ENCODE measurements at regions not wholly inside any gene's neighbourhood (a gene's known extent, or its start where the extent isn't known, plus 50 kb on each side); places are given as distances from the start of the nearest gene placed in this dataset.

DNA sequence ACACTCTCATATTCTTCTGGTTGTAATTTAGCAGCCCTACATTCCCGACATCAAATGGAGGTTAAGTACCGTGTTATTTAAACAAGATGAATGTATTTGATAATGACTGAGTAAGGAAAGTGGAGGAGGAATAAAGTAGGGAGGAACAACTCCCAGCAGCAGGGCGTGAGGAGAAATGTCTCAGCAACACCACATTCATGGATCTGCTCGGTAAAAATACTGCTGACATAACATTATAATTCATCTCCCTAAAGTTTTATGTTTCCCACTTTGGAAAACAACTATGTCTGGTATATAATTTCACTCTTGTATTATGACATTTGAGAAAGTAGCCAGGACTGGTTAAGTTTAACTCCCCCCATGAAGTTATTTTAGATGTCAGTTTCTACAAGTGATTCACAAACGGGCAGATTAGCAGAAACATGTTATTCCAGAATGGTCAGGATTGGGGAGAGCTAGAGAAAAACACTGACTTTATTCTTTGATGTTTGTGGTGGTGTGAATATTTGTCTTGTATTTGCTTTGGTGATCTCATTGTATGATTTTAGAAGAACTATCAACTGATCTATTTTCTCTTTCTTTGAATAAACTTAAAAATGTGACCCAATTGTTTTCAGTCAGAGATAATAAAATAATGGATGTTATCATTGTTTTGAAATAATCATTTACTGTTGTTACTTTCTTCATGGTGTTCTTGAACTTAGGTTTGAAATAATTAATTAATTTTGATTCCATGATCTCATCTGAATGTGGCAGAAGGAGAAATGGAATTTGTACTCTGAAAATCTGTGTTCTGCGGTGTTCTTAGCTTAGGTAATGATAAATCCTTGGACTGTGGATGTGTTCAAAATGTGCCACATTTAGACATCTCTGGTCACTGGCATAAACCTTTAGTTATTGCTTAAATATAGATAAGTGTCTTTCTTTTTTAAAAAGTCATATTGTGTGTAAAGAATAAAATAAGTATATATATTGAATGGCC is 303.6 kb upstream of the ZNF608 start:
- H3K9me3 Mint-ChIP-seq: no peaks in the 10 kb centered on the region
- no peaks in the 10 kb centered on the region for H3K27me3 Mint-ChIP-seq
- no peak overlapping the region for H3K4me3 Mint-ChIP-seq
- no peak overlapping the region for H3K27ac Mint-ChIP-seq
- POLR2A ChIA-PET: no interaction called here
- no peaks in the 10 kb centered on the region for H3K36me3 Mint-ChIP-seq
- ATAC-seq (no peak), DNase-seq (no peak)
- no peaks in the 10 kb centered on the region for H3K4me1 Mint-ChIP-seq

DNA sequence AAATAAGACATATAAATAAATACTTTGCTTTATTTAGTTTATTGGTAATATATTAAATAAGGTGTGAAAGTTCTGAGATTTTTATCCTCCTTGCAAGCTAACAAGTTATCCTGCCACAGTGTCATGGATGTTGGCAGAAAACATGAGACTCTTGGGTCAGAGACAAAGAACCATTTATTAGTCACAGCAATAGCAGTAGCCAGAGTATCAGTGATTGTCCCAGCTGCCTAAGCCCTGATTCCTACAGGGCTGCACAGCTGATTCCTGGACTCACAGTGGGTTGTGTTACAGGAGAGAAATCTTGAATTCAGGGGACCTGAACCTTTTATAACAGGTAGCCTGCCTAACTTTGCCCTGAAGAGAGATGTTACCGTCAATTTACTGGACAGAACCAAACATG is 304.5 kb upstream of the ZNF608 start:
- H3K9me3 Mint-ChIP-seq: no peaks in the 10 kb centered on the region
- no peaks in the 10 kb centered on the region for H3K27me3 Mint-ChIP-seq
- H3K4me1 Mint-ChIP-seq: no peaks in the 10 kb centered on the region
- DNase-seq: no peak
- no peak overlapping the region for H3K27ac Mint-ChIP-seq
- ATAC-seq: no peak
- POLR2A ChIA-PET: no interaction called here
- no peaks in the 10 kb centered on the region for H3K36me3 Mint-ChIP-seq
- H3K4me3 Mint-ChIP-seq: no peak overlapping the region

DNA sequence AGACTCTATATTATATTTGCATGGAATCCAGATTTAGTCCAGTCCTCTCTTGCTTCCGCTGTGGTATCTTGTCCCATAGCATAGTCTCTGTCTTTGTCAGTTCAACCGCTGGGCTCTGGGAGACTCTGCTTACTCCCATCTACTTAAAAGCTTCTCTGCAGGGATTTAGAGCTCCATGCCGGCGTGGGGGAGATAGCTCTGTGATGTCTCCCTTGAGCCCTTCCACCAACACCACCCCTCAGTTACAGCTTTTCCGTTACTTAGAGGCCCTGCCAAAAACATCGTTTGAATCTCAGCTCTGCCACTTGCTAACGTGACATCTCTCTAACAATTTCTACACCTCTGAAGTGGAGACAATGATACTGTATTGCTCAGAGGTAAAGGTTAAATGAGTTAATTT is 306.1 kb upstream of the ZNF608 start:
- Mint-ChIP-seq H3K27me3 (no peaks in the 10 kb centered on the region), H3K4me3 (no peak overlapping the region), H3K36me3 (no peaks in the 10 kb centered on the region), H3K27ac (no peak overlapping the region), H3K9me3 (no peaks in the 10 kb centered on the region), H3K4me1 (peaks cover 0 to 5% (median 0%) of the 10 kb centered on the region in 4 donors)
- POLR2A ChIA-PET: no interaction called here
- DNase-seq (no peak), ATAC-seq (no peak)

DNA sequence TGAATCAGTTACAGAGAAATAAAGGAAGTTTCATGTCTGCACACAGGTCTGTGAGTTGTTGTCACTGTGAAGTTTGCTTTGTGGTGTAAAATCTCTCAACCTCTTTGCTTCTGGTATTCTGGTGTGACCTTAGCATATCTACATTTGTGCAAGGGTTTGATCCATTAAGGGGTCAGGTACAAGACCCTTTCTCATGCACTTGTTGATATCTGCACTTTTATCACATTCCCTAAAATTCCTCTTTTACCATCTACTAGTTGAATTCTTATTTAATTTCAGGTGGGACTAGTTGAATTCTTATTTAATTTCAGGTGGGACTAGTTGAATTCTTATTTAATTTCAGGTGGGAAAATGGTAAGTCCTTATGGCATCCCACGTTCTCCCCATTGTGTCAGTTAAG is 306.7 kb upstream of the ZNF608 start:
- DNase-seq (no peak), ATAC-seq (no peak)
- no peak overlapping the region for H3K27ac Mint-ChIP-seq
- POLR2A ChIA-PET: no interaction called here
- H3K9me3 Mint-ChIP-seq: no peaks in the 10 kb centered on the region
- H3K4me1 Mint-ChIP-seq: peaks cover 0 to 5% (median 0%) of the 10 kb centered on the region in 4 donors
- no peaks in the 10 kb centered on the region for H3K27me3 Mint-ChIP-seq
- no peaks in the 10 kb centered on the region for H3K36me3 Mint-ChIP-seq
- no peak overlapping the region for H3K4me3 Mint-ChIP-seq

DNA sequence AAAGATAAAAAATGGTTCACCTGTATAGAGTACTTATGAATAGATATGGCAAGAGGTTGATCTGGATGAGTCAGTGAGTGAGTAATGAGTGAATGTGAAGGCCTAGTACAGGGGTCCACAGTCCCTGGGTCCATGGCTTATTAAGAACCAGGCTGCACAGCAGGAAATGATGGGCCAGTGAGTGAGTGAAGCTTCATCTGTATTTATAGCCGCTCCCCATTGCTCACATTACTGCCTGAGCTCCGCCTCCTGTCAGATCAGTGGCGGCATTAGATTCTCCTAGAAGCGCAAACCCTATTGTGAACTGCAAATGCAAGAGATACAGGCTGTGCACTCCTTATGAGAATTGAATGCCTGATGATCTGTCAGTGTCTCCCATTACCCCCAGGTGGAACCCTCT is 307.7 kb upstream of the ZNF608 start:
- no peaks in the 10 kb centered on the region for H3K36me3 Mint-ChIP-seq
- POLR2A ChIA-PET: no interaction called here
- no peak overlapping the region for H3K4me3 Mint-ChIP-seq
- H3K27me3 Mint-ChIP-seq: no peaks in the 10 kb centered on the region
- H3K9me3 Mint-ChIP-seq: no peaks in the 10 kb centered on the region
- no peak for ATAC-seq
- no peak overlapping the region for H3K27ac Mint-ChIP-seq
- no peak for DNase-seq
- H3K4me1 Mint-ChIP-seq: peaks cover 0 to 5% (median 0%) of the 10 kb centered on the region in 4 donors

DNA sequence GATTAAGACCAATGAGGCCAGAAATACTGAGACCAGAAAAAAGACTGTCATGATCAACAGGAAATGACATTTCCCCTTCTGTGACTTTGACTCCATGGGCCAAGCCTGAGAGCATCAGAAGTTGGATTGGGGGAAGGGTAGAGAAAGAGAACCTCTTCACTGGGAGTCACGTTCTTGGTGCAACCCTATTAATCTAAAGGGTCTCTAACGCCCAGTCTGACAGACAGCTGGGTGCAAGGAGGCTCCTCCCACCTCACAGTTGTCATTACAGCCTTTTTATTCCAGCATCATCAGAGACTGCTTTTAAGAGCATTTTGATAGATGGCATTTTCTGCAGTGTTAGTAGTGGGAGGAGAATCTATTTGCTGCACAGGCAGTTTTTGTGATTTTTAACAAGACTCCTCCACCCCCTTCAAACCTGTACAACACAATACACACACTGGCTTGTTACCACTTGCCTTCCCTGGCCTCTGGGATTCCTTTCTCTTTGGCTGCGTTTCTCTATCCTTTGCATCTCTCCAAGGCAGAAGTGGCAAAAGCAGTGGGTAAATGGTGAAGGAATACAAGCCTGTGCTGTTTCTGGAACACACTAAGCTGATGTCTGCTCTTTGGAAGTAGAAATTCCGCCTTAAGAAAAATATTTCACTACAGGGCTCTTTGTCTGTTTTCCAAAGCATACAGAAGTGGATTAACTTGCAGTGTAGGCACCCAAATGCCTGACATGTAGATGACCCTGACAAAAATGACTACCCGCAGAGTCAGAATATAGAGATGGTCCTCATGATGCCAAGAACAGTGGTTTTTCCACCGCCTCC is 310.4 kb upstream of the ZNF608 start:
- peaks cover 0 to 9% (median 0%) of the 10 kb centered on the region in 9 donors for H3K9me3 Mint-ChIP-seq

DNA sequence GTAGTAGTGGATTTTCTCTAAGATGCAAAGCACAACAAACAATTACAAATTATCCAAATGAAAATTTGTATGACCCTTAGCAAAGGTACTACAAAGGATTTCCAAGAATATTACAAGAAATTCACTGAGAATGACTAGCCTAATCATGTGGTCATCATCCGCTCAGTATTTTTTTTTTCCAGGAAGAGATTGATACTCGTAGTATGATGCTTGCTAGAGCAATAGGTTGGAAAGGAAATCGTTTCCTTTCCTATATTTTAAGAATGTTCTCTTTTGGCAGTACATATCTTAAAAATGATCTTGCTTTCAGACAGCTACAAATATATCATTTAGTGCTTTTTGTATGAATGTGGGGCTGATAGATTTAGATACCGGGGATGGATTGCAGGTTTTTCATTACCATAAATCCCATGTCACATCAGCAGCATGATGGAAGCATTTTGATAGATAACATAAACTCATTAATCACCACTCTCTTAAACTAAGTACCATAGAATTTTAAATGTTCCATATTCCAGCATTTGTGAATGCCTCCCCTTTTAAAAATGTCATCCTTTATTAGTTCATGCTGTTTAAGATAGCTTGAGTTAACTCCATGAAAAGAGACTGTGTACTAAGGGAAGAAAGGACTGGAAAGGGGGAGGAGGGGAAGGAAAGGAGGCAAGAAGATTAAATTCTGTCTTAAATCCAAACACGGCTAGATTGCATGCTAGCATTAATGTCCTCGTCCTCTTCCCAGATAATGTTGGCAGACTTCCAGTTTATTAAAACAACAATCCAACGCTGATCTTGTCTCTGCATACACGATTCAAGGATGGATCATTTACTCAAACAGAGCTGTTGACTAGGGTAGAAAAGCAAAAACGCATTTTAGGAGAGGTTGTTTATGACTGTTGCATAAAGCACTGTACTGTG is 311.7 kb upstream of the ZNF608 start:
- H3K4me1 Mint-ChIP-seq: peaks cover 0 to 5% (median under 1%) of the 10 kb centered on the region in 4 donors
- POLR2A ChIA-PET: no interaction called here
- H3K9me3 Mint-ChIP-seq: peaks cover 0 to 9% (median 0%) of the 10 kb centered on the region in 9 donors
- no peak for DNase-seq
- H3K27ac Mint-ChIP-seq: no peak overlapping the region
- no peak overlapping the region for H3K4me3 Mint-ChIP-seq
- ATAC-seq: no peak
- H3K27me3 Mint-ChIP-seq: peaks cover 0 to 7% (median 0%) of the 10 kb centered on the region in 5 donors
- no peaks in the 10 kb centered on the region for H3K36me3 Mint-ChIP-seq

More for the DNA sequence above, 310.4 kb upstream of the ZNF608 start:
- ATAC-seq (no peak), DNase-seq (no peak)
- Mint-ChIP-seq H3K36me3 (no peaks in the 10 kb centered on the region), H3K27ac (no peak overlapping the region), H3K4me3 (no peak overlapping the region), H3K27me3 (peaks cover 0 to 5% (median 0%) of the 10 kb centered on the region in 5 donors), H3K4me1 (peaks cover 0 to 5% (median under 1%) of the 10 kb centered on the region in 4 donors)
- POLR2A ChIA-PET: no interaction called here

DNA sequence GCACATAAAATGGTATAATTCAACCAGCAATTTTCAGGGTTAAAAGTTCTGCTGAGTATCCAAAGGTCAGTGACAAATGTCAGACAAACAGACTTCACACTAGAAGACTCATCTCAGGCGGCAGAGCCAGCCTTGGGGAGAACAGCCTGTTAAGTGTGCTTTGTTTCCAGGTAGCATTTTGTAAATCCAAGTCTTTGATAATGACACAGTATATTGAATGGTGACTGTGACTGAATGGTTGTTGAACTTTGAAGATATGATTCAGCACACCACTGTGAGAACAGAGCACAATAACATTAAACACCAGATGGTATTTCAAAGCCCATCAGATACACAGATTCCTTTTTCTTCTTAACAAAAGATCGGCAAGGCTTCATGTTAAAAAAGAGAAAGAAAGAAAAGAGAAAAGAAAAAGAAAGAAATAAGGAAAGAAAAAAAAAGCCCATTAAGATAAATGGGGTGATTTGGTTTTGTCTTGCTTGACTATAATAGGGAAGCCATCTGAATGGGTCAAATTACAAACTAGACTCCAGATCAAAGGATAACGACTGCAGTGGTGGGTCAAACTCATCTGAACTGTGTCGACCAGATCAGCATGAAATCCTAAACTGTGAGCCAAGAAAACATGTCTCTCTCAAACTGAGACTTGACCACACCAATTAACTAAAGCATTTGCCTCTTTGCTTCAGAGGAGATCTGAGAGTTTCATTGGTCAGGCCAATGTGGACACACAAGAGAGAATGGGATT is 313.0 kb upstream of the ZNF608 start:
- DNase-seq: no peak
- H3K4me3 Mint-ChIP-seq: no peak overlapping the region
- H3K9me3 Mint-ChIP-seq: peaks cover 0 to 9% (median 0%) of the 10 kb centered on the region in 9 donors
- no peak for ATAC-seq
- H3K4me1 Mint-ChIP-seq: peaks cover 0 to 5% (median under 1%) of the 10 kb centered on the region in 4 donors
- no peak overlapping the region for H3K27ac Mint-ChIP-seq
- H3K36me3 Mint-ChIP-seq: no peaks in the 10 kb centered on the region
- peaks cover 0 to 7% (median 0%) of the 10 kb centered on the region in 5 donors for H3K27me3 Mint-ChIP-seq
- POLR2A ChIA-PET: no interaction called here

DNA sequence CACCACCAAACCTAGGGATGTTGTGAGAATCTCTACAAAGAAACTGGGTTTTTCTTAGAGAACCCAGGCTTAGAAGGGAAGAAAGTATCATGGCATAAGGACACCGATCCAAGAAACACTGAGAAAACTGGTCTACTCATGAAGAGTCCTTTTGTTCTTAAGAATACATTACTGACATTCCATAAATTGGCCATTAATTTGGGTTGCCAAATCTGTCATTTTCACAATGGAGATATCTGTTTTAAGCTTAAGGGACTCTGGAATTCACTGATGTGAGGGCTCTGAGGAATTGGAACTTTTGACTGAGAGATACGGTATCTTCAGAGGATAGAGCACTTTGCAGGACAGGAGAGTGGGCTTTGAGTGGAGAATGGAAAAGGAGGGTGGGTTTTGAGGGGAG is 315.3 kb upstream of the ZNF608 start:
- no peak for DNase-seq
- ATAC-seq: no peak
- peaks cover 0 to 7% (median 1%) of the 10 kb centered on the region in 5 donors for H3K27me3 Mint-ChIP-seq
- no peak overlapping the region for H3K27ac Mint-ChIP-seq
- no peaks in the 10 kb centered on the region for H3K36me3 Mint-ChIP-seq
- peaks cover 0 to 2% (median 0%) of the 10 kb centered on the region in 4 donors for H3K4me1 Mint-ChIP-seq
- no peak overlapping the region for H3K4me3 Mint-ChIP-seq
- POLR2A ChIA-PET: no interaction called here
- peaks cover 0 to 9% (median 0%) of the 10 kb centered on the region in 9 donors for H3K9me3 Mint-ChIP-seq

DNA sequence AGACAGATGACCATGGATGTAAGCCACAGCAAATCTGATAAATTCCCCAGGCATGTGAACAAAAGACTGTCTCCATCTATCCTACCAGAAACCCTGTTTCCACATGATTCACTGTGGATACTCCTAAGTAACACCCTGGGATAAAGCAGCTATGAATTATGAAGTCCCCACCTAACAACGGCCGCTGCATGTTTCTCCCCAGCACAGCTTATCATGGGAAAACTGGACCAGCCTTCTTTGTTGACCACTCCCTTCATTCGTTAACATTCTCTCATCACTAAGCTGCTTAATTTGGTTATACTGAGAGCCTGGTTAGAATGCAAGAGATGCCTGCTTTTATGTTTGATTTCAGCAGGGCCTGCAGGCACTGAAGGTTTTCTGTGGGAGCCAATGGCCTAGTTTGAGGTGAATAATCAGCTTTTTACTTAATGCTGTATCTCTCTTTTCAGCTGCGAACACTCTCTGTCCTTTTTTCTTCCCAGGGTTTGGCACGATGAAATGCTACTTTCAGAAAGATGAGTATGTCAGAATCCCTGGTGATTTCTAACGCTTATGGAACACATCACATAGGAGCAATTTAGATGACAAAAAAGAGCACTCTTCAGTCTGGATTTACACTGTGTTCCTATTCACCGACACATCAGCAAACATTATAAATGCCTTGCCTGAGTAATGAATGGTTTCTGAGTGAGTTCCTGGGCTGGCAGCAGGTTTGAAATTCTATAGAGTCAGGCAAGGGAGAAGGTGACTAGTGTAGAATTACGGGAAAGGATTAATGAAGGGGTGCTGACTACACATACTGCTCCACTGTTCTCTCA is 318.4 kb upstream of the ZNF608 start:
- peaks cover 0 to 4% (median 0%) of the 10 kb centered on the region in 3 donors for H3K36me3 Mint-ChIP-seq
- POLR2A ChIA-PET: no interaction called here
- H3K27me3 Mint-ChIP-seq: peaks cover 0 to 9% (median 1%) of the 10 kb centered on the region in 5 donors
- DNase-seq: no peak
- no peak for ATAC-seq
- H3K27ac Mint-ChIP-seq: no peak overlapping the region
- H3K9me3 Mint-ChIP-seq: peaks cover 0 to 18% (median 5%) of the 10 kb centered on the region in 9 donors
- no peaks in the 10 kb centered on the region for H3K4me1 Mint-ChIP-seq
- H3K4me3 Mint-ChIP-seq: no peak overlapping the region

DNA sequence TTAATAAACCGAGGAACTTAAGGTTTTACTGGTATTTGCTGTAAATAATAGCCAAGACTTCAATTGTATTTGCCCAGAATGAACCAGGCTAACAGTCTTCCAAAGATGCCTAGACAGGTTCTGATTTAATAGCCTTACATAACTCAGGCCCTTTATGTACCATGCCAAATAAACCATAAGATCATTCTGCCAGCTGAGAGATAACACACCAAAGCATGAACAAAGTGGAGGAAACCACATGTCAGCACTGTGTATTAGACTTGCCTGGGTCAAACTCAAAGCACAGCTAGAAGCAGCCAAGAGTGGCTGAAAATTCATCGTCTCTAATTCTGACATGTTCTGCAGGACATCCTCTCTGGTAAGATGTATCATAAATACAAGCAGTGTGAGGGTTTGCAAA is 319.3 kb upstream of the ZNF608 start:
- no peak for DNase-seq
- no peak for ATAC-seq
- Mint-ChIP-seq H3K27me3 (peaks cover 0 to 9% (median 1%) of the 10 kb centered on the region in 5 donors), H3K36me3 (peaks cover 0 to 5% (median 0%) of the 10 kb centered on the region in 3 donors), H3K27ac (no peak overlapping the region), H3K4me3 (no peak overlapping the region), H3K9me3 (peaks cover 0 to 20% (median 6%) of the 10 kb centered on the region in 9 donors), H3K4me1 (no peaks in the 10 kb centered on the region)
- POLR2A ChIA-PET: no interaction called here
